DMS 273 (cell line): ENCODE measurements at regions not wholly inside any gene's neighbourhood (a gene's known extent, or its start where the extent isn't known, plus 50 kb on each side); places are given as distances from the start of the nearest gene placed in this dataset.

Experiments
- DNase-seq: peaks from one replicate; lab custom pipeline; 2025; ENCODE audit not compliant: unreplicated experiment; lab: John Stamatoyannopoulos, UW

GRCh38 chr4:163949976-163950601 lies 455.6 kb downstream of the TMA16 start:
- DNase-seq: no peak

- no peak for DNase-seq
Observed at GRCh38 chr4:163955288-163955687, 460.8 kb downstream of the TMA16 start.

DNA sequence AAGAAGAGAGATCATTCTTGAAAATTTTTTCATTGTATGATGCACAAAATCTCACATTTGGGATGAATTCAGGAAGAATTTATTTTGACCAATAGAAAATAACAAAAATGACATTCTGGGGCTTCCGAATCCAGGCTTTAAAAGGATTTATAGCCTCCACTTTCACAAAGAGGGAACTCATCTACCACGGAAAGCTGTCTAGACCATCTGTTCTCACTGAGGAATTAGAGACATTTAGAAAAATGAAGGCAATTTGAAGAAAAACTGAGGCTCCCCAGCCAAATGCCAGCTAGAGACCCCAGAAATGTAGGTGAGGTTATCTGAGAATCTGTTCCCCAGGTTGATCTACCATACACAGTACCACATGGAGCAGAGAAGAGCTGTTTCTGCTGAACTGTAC lies 464.3 kb downstream of the TMA16 start:
- peak; percentile 9 for DNase-seq

DNA sequence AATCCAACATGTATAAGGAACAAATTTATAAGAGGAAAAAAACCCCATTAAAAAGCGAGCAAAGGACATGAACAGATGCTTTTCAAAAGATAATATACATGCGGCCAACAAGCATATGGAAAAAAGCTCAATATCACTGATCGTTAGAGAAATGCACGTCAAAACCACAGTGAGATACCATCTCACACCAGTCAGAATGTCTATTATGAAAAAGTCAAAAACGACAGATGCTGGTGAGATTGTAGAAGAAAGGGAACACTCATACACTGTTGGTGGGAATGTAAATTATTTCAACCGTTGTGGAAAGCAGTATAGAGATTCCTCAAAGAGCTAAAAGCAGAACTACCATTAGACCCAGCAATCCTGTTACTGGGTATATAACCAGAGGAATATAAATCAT lies 465.4 kb downstream of the TMA16 start:
- peak; percentile 43 for DNase-seq

DNA sequence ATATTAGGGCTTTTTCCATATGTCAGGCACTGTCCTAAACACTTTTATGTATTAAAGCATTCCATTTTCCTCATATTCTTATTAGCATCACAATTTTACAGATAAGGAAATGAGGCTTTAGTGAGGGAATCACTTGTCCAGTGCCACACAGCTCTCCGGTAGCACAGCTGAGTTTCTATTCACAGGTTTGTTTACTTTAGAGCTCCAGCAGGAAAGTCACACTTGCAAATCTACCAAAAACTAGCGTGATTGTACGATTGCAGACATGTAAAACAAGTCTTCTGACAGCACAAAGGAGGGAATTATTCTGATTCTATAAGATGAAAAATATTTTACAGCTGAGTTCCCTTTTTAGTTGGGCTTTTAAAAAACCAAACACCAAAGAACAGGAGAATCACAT lies 472.1 kb downstream of the TMA16 start:
- no peak for DNase-seq

DNA sequence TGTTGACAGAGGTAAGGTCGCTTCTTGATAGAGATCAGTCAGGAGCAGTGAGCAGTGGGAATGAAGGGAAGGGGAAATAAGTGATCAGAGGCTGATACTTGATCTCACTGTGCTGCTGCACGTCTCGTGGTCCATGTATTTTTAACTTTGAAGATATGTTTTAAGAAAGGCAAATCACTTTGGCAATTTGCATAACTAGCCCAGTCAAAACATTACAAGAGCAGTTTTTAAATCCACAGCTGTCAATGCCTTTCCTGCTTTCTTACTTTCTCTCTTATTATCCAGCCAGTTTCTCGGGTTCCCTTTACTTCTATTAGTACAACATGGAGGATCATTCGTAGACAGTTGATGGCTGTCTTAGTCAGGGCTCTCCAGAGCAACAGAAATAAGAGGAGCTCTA lies 472.8 kb downstream of the TMA16 start:
- DNase-seq: peak; percentile 5

DNA sequence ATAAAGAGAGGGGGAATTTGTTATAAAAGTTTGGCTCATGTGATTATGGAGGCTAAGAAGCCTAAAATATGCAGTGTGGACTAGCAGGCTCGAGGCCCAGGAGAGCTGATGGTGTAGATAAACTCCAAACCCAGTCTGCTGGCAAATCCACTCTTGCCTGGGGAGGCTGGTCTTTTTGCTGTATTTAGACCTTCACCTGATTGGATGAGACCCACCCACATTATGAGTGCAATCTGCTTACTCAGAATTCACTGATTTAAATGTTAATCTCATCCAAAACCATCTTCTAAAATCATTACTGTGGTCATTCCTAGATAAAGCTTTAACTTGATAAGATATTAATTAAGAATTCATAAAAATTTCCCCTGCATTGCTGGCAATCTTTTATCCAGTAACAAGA lies 473.2 kb downstream of the TMA16 start:
- DNase-seq: no peak

- peak; percentile 7 for DNase-seq
Observed at GRCh38 chr4:163969291-163969690, 474.8 kb downstream of the TMA16 start.

DNA sequence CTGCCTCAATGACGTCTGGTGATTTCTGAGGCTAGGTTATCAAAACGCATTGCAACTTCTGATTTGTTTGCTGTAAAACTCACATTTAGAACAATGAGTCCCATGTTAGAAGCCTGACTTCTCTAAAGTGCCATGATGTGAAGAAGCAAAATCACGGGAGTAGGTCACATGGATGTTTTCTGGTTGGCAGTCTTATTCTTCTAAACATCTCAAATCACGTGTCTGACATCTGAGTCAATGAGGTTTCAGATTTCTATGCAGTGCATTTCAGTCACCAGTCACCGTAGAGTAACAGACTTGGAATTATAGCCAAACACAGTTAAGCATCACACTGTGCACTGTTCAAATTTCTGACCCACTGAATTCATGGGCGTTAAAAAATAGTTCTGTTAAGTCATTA lies 482.1 kb downstream of the TMA16 start:
- no peak for DNase-seq

- no peak for DNase-seq
Observed at GRCh38 chr4:163988391-163988790, 493.9 kb downstream of the TMA16 start.

DNA sequence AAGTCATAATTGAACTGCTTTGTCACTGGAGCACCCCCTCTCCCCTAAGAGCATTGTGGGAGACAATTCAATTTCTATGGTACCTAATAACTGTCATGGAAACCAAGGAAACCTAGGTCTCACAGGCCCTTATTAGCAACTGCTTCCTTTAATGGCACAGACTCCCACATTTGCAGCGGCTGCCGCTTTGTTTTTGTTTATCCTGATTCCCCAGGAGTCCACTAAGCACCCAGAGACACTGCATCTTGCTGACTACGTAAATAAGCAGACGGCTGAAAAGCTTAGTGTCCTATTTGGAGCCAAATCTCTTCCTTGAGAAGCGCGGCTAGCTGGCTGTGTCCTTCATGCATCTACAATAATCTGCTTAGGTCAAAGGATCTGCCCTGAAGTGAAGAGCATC lies 494.4 kb downstream of the TMA16 start:
- DNase-seq: no peak

GRCh38 chr4:163991298-163991865 lies 496.9 kb downstream of the TMA16 start:
- no peak for DNase-seq

DNA sequence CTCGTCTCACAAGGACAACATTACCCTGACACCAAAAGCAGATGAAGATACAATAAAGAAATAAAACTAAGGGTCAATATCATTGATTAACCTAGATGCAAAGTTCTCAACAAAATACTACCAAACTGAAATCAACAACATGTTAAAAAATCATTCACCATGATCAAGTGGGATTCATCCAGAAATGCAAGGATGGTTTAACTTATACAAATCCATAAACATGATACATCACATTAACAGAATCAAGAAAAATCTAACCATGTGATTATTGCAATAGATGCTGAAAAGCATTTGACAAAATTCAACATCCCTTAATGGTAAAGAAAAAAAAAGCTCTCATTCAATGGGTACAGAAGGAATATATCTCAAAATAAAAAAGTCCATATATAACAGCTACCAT lies 514.9 kb downstream of the TMA16 start:
- no peak for DNase-seq

DNA sequence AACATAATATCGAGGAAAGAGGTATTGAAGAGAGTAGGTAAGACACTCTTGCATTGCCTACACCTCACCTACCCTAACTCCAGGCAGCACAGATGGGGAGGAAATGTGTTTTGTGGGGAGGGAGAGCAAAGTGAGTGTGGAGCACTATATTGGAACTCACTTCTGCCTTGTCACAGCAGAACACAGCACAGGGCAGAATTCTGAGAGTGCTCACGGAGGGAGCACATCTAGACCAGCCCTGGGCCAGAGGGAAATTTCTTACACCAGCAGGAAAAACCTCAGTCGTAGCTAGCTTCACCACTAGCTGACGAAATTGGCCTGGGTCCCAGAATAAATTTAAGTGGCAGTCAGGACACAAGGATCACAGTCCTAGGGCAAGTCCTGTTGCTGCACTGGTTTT lies 517.3 kb downstream of the TMA16 start:
- DNase-seq: peak; percentile 31

GRCh38 chr4:164012396-164013027 lies 518.0 kb downstream of the TMA16 start:
- DNase-seq: peak; percentile 64

DNA sequence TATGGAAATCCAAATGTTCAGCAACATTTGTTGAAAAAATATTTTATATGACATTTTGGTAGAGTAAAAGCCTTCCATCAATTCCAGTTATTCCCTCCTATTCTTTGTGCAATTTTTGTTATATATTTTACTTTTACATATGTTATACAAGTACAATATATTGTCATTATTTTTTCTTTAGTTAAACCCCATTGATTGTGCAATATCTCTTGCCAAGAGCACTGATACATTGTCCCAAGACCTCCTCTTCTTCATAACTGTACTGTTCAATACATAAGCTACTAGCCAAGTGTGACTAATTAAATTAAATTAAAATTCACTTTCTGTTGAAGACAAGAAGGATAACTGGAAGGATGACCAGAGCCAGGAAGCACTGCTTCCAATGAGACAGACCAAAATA lies 527.5 kb downstream of the TMA16 start:
- no peak for DNase-seq

GRCh38 chr4:164023214-164023613 lies 528.7 kb downstream of the TMA16 start:
- DNase-seq: peak; percentile 2

DNA sequence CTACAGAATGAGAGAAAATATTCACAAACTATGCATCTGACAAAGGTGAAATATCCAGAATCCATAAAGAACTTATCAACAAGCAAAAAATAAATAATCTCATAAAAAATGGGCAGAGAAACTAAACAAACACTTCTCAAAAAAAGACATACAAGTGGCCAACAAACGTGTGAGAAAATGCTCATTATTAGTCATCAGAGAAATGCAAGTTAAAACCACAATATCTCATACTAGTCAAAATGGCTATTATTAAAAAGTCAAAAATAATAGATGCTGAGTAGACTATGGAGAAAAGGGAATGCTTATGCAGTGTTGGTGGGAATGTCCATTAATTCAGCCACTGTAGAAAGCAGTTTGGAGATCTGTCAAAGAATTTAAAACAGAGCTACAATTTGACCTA lies 533.3 kb downstream of the TMA16 start:
- no peak for DNase-seq

DNA sequence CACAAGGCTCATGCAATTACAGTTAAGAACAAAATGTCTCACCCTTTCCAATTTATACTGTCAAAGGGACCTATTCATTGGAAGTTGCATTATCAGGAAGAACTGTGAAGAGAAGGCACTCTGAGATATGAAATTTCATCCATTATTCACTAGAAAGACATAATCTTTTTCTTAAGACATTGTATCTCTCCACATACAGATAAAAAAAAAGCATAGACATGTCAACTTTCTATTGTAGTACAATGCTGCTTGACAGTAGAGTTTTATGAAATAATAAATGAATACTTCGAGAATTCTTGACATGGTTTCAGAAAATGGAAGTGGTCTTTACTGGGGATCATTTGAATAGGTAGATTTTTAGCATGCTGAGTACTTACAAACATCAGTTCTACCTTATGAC lies 545.0 kb downstream of the TMA16 start:
- no peak for DNase-seq

- DNase-seq: no peak
Observed at GRCh38 chr4:164056426-164057142, 562.1 kb downstream of the TMA16 start.

- no peak for DNase-seq
Observed at GRCh38 chr4:164058776-164059445, 564.4 kb downstream of the TMA16 start.

DNA sequence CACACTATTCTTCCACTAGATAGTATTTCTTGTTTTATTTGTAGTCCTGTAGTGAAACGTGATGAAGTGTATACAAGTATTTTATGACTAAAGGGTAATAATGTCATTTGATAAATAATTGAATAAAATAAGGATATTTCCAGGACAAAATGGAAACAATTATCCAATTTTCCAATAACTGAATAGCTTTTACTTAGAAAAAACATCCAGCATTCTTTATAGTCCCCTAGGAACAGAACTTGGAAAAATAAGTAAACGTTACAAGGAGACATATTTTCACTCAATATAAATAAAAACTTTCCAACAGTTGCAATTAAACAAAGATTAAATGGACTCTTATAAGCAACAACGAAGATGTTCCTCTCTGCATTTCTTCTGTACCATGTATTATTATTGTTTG lies 566.0 kb downstream of the TMA16 start:
- no peak for DNase-seq
